Psoas muscle (tissue), 7 donors: ENCODE measurements at regions not wholly inside any gene's neighbourhood (a gene's known extent, or its start where the extent isn't known, plus 50 kb on each side); places are given as distances from the start of the nearest gene placed in this dataset.

Experiments
- ATAC-seq, 4 donors: fragments of 200-7000 bp; cut with Tn5 transposase; one replicate each; pipeline ENCODE4 v1.9.1; 2020; ENCODE audit warnings: moderate library complexity in 3 of 4, mild to moderate bottlenecking in 2 of 4
- DNase-seq, 2 donors: peaks; one replicate each; pipeline ENCODE4 v3.0.0-alpha.2; 2020
- H3K27ac ChIP-seq: fragments of 200-600 bp; one replicate; pipeline ENCODE4 v1.8.0; 2022
- H3K27me3 ChIP-seq, 3 donors: fragments of 200-600 bp in 1 of 3; one replicate each; pipeline versions ENCODE4 v1.6.1 to v1.8.0; 2013 to 2022; ENCODE audit warnings: low read length in 2 of 3, mild to moderate bottlenecking in 2 of 3, moderate library complexity in 1 of 3; ENCODE audit not compliant: insufficient read depth in 3 of 3
- H3K36me3 ChIP-seq, 2 donors: fragments of 200-600 bp in 1 of 2; one replicate each; pipeline versions ENCODE4 v1.6.1 to v1.8.0; 2013 to 2022; ENCODE audit warnings: low read depth in 1 of 2, mild to moderate bottlenecking in 1 of 2, moderate library complexity in 1 of 2; ENCODE audit not compliant: insufficient read depth in 1 of 2
- H3K4me1 ChIP-seq: fragments of 200-600 bp; one replicate; pipeline ENCODE4 v1.8.0; 2022
- H3K4me3 ChIP-seq: fragments of 200-600 bp; one replicate; pipeline ENCODE4 v1.8.0; 2022; ENCODE audit warnings: mild to moderate bottlenecking
- H3K9me3 ChIP-seq: fragments of 200-600 bp; one replicate; pipeline ENCODE4 v1.8.0; 2022
- CTCF ChIP-seq: fragments of 200-600 bp; IDR thresholded peaks from one replicate; pipeline ENCODE4 v1.8.0; 2022; ENCODE audit warnings: antibody characterized with exemption
- WGBS, 3 donors: extraction: QIAGEN DNeasy Blood & Tissue Kit; methylation state at CpG; one replicate each; pipeline versions ENCODE4 v1.1.6 to v1.1.7; 2013; 5-methylcytosine and 5-hydroxymethylcytosine counted together
- intact Hi-C, 2 donors: fragments of 100-400 bp; cut with DNase I; formaldehyde crosslinking; loops; one replicate each; pipeline versions ENCODE4 v1.11.0 to v1.14.2; 2022
- donor health status: healthy with polysubstance abuse.
- donor health status: DM: no; HTN: no; CAD: no; lungs with moderate emphysema.
- donor health status: Bipolar disorder and iron deficiency.
- donor health status: healthy.
- donor health status: DM: yes; HTN: yes; CAD: no.
- donor health status: DM: no; HTN: no; CAD: no.
- donor health status: DM: yes; HTN: yes; CAD: no.

GRCh38 chr4:102172341-102172740 is 172.9 kb downstream of the SLC39A8 start:
- H3K9me3 ChIP-seq: no peaks in the 10 kb centered on the region
- H3K4me1 ChIP-seq: no peaks in the 10 kb centered on the region
- DNase-seq (no peak), ATAC-seq (no peak)
- H3K36me3 ChIP-seq: no peaks in the 10 kb centered on the region
- intact Hi-C loops: no loop called here
- no peak for TF ChIP-seq CTCF
- H3K27ac ChIP-seq: no peak overlapping the region
- no peaks in the 10 kb centered on the region for H3K27me3 ChIP-seq
- no peak overlapping the region for H3K4me3 ChIP-seq
- 83 to 90% (median 89%) methylated on average over 2 of the region's 2 CpGs for WGBS, 3 donors

GRCh38 chr4:102170910-102171309 is 174.4 kb downstream of the SLC39A8 start:
- H3K4me3 ChIP-seq: no peak overlapping the region
- ATAC-seq: no peak
- intact Hi-C loops: no loop called here
- no peak overlapping the region for H3K27ac ChIP-seq
- no peaks in the 10 kb centered on the region for H3K4me1 ChIP-seq
- H3K36me3 ChIP-seq: no peaks in the 10 kb centered on the region
- DNase-seq: no peak
- TF ChIP-seq CTCF: no peak
- H3K9me3 ChIP-seq: no peaks in the 10 kb centered on the region
- H3K27me3 ChIP-seq: no peaks in the 10 kb centered on the region

DNA sequence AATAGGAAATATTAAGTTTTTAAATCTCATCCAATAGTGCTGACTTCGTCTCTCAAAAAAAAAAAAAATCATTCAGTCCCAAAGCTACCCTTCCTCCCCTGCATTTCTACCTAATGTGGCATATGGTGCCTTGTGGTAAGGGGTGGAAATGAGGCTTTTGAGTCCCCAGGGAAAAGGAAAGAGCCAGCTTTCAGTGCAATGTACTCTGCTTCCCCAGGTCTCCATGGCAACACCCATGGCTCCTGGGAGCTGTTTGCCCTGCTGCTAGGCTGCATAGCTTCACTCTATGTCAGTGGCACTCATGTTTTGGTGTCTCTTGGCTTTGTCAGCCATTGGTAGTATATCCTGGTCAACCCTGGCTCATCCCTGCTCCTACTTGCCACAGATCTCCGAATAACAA is 175.9 kb downstream of the SLC39A8 start:
- Histone ChIP-seq H3K9me3 (no peaks in the 10 kb centered on the region), H3K4me3 (no peak overlapping the region), H3K36me3 (no peaks in the 10 kb centered on the region), H3K4me1 (no peaks in the 10 kb centered on the region), H3K27ac (no peak overlapping the region), H3K27me3 (no peaks in the 10 kb centered on the region)
- WGBS, 3 donors: 82 to 86% (median 85%) methylated on average over 2 of the region's 2 CpGs
- ATAC-seq: no peak
- TF ChIP-seq CTCF: no peak
- no peak for DNase-seq
- intact Hi-C loops: no loop called here

DNA sequence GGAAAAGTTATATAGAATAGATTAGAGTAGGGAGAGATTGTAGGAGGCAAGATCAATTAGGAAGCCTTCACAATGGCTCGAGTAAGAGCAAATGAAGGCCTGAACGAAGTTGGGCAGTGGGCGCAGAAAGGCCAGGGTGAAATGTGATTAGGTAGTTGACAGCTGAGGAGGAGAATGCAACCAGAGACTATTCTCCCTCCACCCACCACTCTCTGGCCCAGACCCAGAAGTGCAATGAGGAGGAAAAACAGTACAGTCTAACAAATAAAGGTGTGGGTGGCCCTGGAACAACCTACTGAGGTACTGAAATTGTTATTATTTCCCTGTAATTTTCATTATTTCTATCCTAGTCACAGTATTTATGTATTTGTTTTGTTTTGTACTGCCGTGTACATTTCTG is 176.7 kb downstream of the SLC39A8 start:
- H3K27ac ChIP-seq: no peak overlapping the region
- no peak for TF ChIP-seq CTCF
- no peaks in the 10 kb centered on the region for H3K9me3 ChIP-seq
- H3K4me3 ChIP-seq: no peak overlapping the region
- DNase-seq (no peak), ATAC-seq (no peak)
- no peaks in the 10 kb centered on the region for H3K36me3 ChIP-seq
- H3K27me3 ChIP-seq: no peaks in the 10 kb centered on the region
- intact Hi-C loops: no loop called here
- H3K4me1 ChIP-seq: no peaks in the 10 kb centered on the region
- 68 to 77% (median 71%) methylated on average over 4 of the region's 4 CpGs for WGBS, 3 donors

- Histone ChIP-seq H3K4me3 (no peak overlapping the region), H3K4me1 (no peaks in the 10 kb centered on the region), H3K27me3 (no peaks in the 10 kb centered on the region), H3K9me3 (no peaks in the 10 kb centered on the region), H3K36me3 (no peaks in the 10 kb centered on the region), H3K27ac (no peak overlapping the region)
- intact Hi-C loops: no loop called here
- no peak for TF ChIP-seq CTCF
- 79 to 93% (median 92%) methylated on average over 7 to 8 of the region's 8 CpGs for WGBS, 3 donors
- DNase-seq: no peak
- no peak for ATAC-seq
Observed at GRCh38 chr4:102165584-102165983, 179.7 kb downstream of the SLC39A8 start.
